SHP77 (cell line): ENCODE measurements at regions not wholly inside any gene's neighbourhood (a gene's known extent, or its start where the extent isn't known, plus 50 kb on each side); places are given as distances from the start of the nearest gene placed in this dataset.
"Not testable (repeated sequence)": the region's sequence is repeated elsewhere in the genome, so short reads cannot be mapped to it uniquely, and the experiment has no call there.

Experiments used
- DNase-seq, 2 experiments: peaks; one replicate each; lab custom pipeline; 2025; lab: John Stamatoyannopoulos, UW

- DNase-seq, result no peak
Observed at GRCh38 chr3:177787279-177788041, 590.2 kb upstream of the TBL1XR1 start.

- no peak for DNase-seq
Observed at GRCh38 chr3:177789500-177789899, 592.2 kb upstream of the TBL1XR1 start.

- DNase-seq, result no peak
Observed at GRCh38 chr3:177792311-177793030, 595.2 kb upstream of the TBL1XR1 start.

- DNase-seq, result no peak
Observed at GRCh38 chr3:177793451-177793850, 596.2 kb upstream of the TBL1XR1 start.

GRCh38 chr3:177795216-177795615 lies 597.9 kb upstream of the TBL1XR1 start:
- no peak for DNase-seq

GRCh38 chr3:177795859-177796258 lies 598.6 kb upstream of the TBL1XR1 start:
- DNase-seq, result no peak

- not testable (repeated sequence) for DNase-seq
Observed at GRCh38 chr3:177800147-177800546, 602.9 kb upstream of the TBL1XR1 start.

GRCh38 chr3:177800561-177800960 lies 603.3 kb upstream of the TBL1XR1 start:
- DNase-seq, result no peak

GRCh38 chr3:177802151-177802900 lies 605.0 kb upstream of the TBL1XR1 start:
- peak in 1 of 2 experiments; percentile 5 for DNase-seq

- no peak for DNase-seq
Observed at GRCh38 chr3:177803500-177803899, 606.2 kb upstream of the TBL1XR1 start.

- DNase-seq, result no peak
Observed at GRCh38 chr3:177804032-177804431, 606.8 kb upstream of the TBL1XR1 start.

GRCh38 chr3:177804646-177805045 lies 607.4 kb upstream of the TBL1XR1 start:
- no peak for DNase-seq

GRCh38 chr3:177807150-177807875 lies 610.0 kb upstream of the TBL1XR1 start:
- DNase-seq, result no peak

- not testable (repeated sequence) for DNase-seq
Observed at GRCh38 chr3:177808928-177809478, 611.7 kb upstream of the TBL1XR1 start.

- no peak for DNase-seq
Observed at GRCh38 chr3:177810162-177810623, 612.9 kb upstream of the TBL1XR1 start.

- no peak for DNase-seq
Observed at GRCh38 chr3:177811112-177811511, 613.8 kb upstream of the TBL1XR1 start.

GRCh38 chr3:177811835-177812234 lies 614.6 kb upstream of the TBL1XR1 start:
- no peak for DNase-seq

- no peak for DNase-seq
Observed at GRCh38 chr3:177812492-177812891, 615.2 kb upstream of the TBL1XR1 start.

GRCh38 chr3:177813322-177813721 lies 616.0 kb upstream of the TBL1XR1 start:
- DNase-seq, result peak; percentile 69 to 72

- DNase-seq, result no peak
Observed at GRCh38 chr3:177816667-177817208, 619.5 kb upstream of the TBL1XR1 start.

- DNase-seq, result no peak
Observed at GRCh38 chr3:177817751-177818150, 620.5 kb upstream of the TBL1XR1 start.
